GM12873 (cell line): ENCODE measurements at regions not wholly inside any gene's neighbourhood (a gene's known extent, or its start where the extent isn't known, plus 50 kb on each side); places are given as distances from the start of the nearest gene placed in this dataset.

Experiments used
- TF ChIP-seq, protein P1 (sequence below): IDR thresholded peaks from 2 replicates; pipeline ENCODE4 v1.5.1; 2012; ENCODE audit warnings: low read depth, mild to moderate bottlenecking, moderate library complexity, low read length, control low read depth; ENCODE audit not compliant: insufficient read depth; ENCODE audit errors: missing control alignments

DNA sequence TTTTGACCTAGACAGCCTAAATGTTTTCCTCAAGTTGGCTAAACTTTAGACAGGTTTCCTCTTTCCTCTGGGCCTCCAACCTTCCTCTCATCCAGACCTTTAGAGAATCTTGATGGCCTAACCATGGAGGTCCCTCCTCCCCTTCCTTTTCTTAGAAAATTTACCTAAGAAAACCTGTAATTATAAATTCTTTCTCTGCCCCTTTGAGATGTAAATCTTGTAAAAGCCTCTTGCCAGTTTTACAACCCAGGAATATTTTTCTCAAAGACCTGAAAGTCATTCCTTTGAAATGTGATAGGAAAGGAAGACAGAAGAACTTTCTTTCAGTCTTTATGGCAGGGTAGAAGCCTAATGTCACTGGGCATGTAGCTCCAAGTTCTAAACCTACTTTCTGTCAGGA lies 1752.6 kb upstream of the C9orf72 start:
- TF ChIP-seq, protein P1, sequence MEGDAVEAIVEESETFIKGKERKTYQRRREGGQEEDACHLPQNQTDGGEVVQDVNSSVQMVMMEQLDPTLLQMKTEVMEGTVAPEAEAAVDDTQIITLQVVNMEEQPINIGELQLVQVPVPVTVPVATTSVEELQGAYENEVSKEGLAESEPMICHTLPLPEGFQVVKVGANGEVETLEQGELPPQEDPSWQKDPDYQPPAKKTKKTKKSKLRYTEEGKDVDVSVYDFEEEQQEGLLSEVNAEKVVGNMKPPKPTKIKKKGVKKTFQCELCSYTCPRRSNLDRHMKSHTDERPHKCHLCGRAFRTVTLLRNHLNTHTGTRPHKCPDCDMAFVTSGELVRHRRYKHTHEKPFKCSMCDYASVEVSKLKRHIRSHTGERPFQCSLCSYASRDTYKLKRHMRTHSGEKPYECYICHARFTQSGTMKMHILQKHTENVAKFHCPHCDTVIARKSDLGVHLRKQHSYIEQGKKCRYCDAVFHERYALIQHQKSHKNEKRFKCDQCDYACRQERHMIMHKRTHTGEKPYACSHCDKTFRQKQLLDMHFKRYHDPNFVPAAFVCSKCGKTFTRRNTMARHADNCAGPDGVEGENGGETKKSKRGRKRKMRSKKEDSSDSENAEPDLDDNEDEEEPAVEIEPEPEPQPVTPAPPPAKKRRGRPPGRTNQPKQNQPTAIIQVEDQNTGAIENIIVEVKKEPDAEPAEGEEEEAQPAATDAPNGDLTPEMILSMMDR = no peak

DNA sequence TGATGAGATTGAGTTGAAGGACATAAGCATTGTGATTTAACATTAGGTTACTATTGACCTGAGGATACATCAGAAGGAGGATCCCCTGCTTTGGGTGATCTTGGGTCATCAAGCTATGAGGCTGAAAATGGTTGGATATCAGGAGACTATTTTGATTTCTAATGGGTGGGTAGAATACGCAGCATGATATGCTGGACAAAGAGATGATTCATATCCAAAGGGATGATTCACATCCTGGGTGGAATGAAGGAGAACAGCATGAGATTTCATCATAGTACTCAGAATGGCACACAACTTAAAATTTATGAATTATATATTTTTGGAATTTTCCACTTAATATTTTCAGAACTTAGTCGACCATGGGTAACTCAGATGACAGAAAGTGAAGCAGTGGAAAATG lies 1759.5 kb upstream of the C9orf72 start:
- TF ChIP-seq, protein P1 = no peak

DNA sequence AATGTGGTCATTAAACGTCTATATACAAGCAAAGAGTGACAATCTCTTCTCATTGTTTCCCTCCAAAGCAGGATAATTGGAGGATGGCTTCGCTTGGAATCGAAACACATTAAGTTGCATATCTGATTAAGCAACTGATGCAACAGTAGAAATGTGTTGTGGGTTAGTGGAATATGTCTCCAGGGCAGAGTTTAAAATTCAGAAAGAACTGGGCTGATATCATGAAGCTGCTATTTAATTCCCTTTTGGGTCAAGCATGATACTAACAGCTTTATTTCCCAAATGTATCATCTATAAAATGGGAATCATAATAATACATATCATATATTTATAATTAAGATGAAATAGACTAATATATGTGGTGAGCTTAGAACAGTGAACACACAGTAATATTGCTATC lies 1763.0 kb upstream of the C9orf72 start:
- TF ChIP-seq, protein P1 = no peak

DNA sequence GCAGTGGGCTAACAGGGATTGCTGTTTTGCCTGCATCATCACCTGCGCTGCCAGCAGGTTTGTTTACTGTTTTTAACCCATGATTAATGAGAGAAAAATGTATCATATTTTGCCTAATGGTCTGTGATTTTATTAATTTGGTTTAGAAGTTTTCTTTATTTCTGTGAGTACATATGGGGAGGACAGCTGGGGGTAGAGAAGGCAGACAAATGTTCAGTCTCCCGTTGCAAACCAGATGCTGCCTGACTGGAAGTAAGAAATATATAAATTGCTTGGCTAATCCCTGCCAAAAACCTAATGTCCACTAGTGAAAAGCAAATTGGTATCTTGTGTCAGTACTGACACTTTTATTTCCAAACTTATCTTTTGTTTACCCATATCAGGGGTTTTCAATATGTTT lies 1766.1 kb upstream of the C9orf72 start:
- TF ChIP-seq, protein P1 = no peak

DNA sequence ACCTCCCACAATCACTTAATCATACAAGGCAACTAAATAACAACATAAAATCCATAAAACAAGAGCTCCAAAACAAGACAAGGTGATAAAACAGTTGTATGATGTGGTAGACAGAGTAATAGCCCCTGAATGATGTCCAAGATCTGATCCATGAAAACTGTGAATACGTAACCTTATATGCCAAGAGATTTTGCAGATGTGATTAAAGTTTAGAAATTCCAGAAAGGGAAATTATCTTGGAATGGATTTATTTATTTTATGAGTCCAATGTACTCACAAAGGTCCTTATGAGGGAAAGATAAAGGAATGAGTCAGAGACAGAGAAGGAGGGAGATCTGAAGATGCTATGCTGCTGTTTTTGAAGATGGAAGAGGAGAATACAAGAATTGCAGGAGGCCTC lies 1775.7 kb upstream of the C9orf72 start:
- TF ChIP-seq, protein P1 = no peak

DNA sequence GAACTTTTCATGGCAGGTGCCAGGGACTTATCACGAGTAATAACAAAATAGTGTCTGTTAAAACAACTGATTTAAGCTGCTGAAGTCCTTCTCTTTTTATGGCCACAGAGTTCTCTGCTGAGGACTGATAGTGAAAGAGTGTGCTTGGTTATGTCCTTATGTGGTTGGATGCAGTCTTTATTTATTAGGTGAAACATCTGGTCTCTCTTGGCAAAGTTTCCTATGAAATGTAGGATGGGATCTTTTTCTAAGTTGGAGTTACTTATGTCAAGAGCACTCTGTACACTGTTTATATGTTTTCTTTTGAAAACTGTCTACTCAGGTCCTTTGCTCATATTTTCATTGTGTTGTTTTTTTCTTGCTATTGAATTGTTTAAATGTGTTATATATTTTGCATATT lies 1816.1 kb upstream of the C9orf72 start:
- TF ChIP-seq, protein P1 = no peak

DNA sequence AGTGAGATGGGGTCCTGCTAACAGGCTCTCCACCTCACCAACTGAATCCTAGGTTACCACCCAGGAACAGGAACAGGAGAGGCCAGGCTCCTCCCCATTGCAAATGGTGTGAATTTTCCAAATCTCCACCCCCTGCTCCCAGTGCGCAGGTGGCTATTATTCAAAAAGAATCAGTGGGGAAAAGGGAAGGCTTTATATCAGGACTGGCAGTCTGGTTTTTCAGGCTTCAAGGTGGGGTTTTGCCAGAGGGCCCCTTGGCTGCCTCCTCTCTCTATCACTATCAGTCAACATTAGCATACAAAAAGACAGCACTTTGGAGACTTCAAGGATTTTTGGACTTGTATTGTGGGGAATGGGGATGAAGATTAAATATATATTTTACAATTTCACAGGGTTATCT lies 1817.6 kb upstream of the C9orf72 start:
- TF ChIP-seq, protein P1 = no peak
